HepG2 (cell line): ENCODE measurements at regions not wholly inside any gene's neighbourhood (a gene's known extent, or its start where the extent isn't known, plus 50 kb on each side); places are given as distances from the start of the nearest gene placed in this dataset.

Experiments used
- ATF6 ChIP-seq: sonication (generic); formaldehyde crosslinking; conservative IDR thresholded peaks from 2 replicates; pipeline ENCODE4 v1.4.0; 2020; ENCODE audit warnings: missing genetic modification reagents
- CEBPG ChIP-seq: IDR thresholded peaks from 2 replicates; pipeline ENCODE4 v1.6.1; 2016
- CTCF ChIP-seq: sonication (generic); formaldehyde crosslinking; IDR thresholded peaks from 2 replicates; pipeline ENCODE4 v1.5.0; 2020; ENCODE audit warnings: mild to moderate bottlenecking, missing genetic modification reagents, moderate library complexity
- E2F5 ChIP-seq: sonication (generic); formaldehyde crosslinking; conservative IDR thresholded peaks from 2 replicates; pipeline ENCODE4 v1.4.0; 2020; ENCODE audit warnings: missing genetic modification reagents
- ELK4 ChIP-seq: sonication (generic); formaldehyde crosslinking; IDR thresholded peaks from 2 replicates; pipeline ENCODE4 v1.9.0; 2021; ENCODE audit warnings: missing genetic modification reagents, borderline replicate concordance
- MYNN ChIP-seq: sonication (generic); formaldehyde crosslinking; IDR thresholded peaks from 2 replicates; pipeline ENCODE4 v1.4.0; 2020; ENCODE audit warnings: mild to moderate bottlenecking, low read depth, missing genetic modification reagents
- PAX8 ChIP-seq: sonication (generic); formaldehyde crosslinking; IDR thresholded peaks from 2 replicates; pipeline ENCODE4 v1.8.0; 2022; ENCODE audit warnings: mild to moderate bottlenecking, missing genetic modification reagents, borderline replicate concordance
- POLR2A ChIP-seq, 2 experiments: IDR thresholded peaks; 2 replicates each; pipeline ENCODE4 v1.6.1; 2011; ENCODE audit warnings: low read depth in 2 of 2, low read length in 2 of 2, mild to moderate bottlenecking in 1 of 2, moderate library complexity in 1 of 2; ENCODE audit not compliant: insufficient read depth in 1 of 2
- SIN3B ChIP-seq: fragments of 150-350 bp; IDR thresholded peaks from 2 replicates; pipeline ENCODE4 v1.6.1; 2014; ENCODE audit warnings: low read length
- SP5 ChIP-seq: IDR thresholded peaks from 2 replicates; pipeline ENCODE4 v1.6.1; 2016; ENCODE audit warnings: low read depth, borderline replicate concordance
- SRF ChIP-seq: IDR thresholded peaks from 2 replicates; pipeline ENCODE4 v1.6.1; 2011; ENCODE audit warnings: mild to moderate bottlenecking, low read depth, low read length, moderate library complexity
- ZNF331 ChIP-seq: sonication (generic); formaldehyde crosslinking; IDR thresholded peaks from 2 replicates; pipeline ENCODE4 v1.4.0; 2020; ENCODE audit warnings: missing genetic modification reagents
- ZNF503 ChIP-seq: sonication (generic); formaldehyde crosslinking; IDR thresholded peaks from 2 replicates; pipeline ENCODE4 v1.4.0; 2020; ENCODE audit warnings: missing genetic modification reagents
- ZNF639 ChIP-seq: conservative IDR thresholded peaks from 2 replicates; pipeline ENCODE4 v1.6.1; 2018; ENCODE audit warnings: missing genetic modification reagents

- TF ChIP-seq POLR2A (IDR thresholded peaks at IDR 0.05; ENCODE audit: insufficient read depth in 1 of 2, low read depth in 2 of 2, low read length in 2 of 2) = no peak
- no peak for TF ChIP-seq ZNF331 (CRISPR knock-in tag)
- TF ChIP-seq SRF = no peak
- no peak for TF ChIP-seq ZNF639 (CRISPR knock-in tag)
- TF ChIP-seq ATF6 (CRISPR knock-in tag) = no peak
- TF ChIP-seq PAX8 = no peak
- TF ChIP-seq CEBPG (CRISPR knock-in tag) = no peak
- no peak for TF ChIP-seq MYNN (CRISPR knock-in tag)
- no peak for TF ChIP-seq ELK4 (CRISPR knock-in tag)
- no peak for TF ChIP-seq CTCF (CRISPR knock-in tag)
- TF ChIP-seq E2F5 = no peak
- no peak for TF ChIP-seq SP5 (CRISPR knock-in tag)
- TF ChIP-seq SIN3B = no peak
- TF ChIP-seq ZNF503 = no peak
Measured at GRCh38 chr7:121525155-121525819, 129.2 kb upstream of the FAM3C start.
